ENCODE measurements at regions not wholly inside any gene's neighbourhood (a gene's known extent, or its start where the extent isn't known, plus 50 kb on each side); places are given as distances from the start of the nearest gene placed in this dataset.
A peak's percentile ranks its signal among the peaks of the same experiment; 100 is the strongest.

DNA sequence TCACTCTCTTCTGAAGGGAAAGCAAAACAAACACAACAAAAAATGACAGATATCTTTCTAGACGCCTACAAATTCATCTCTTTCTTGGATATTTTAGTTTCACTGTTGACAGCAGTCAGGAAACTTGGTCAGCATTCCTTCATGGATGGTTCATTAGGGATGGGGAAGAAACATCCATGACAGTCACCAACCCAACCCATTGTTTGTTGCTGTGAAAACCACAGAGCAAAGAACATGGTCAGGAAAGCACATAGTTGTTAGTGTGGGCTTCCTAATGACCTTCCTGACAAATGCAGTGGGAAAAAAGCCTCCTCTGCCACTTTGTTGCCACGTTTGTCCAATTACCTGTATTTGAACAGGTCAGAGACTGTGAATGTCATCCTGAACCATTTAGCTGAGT, 139.8 kb upstream of the SNX19 start:
- Histone ChIP-seq H3K4me3 (ENCODE audit: low read depth, low read length) (no peak overlapping the region), H3K27ac (ENCODE audit: extremely low read depth, low read depth, low read length) (no peak overlapping the region), H3K4me1 (ENCODE audit: control insufficient read depth, insufficient read depth, low read length) (no peaks in the 10 kb centered on the region), H3K9me3 (ENCODE audit: control insufficient read depth, insufficient read depth, low read depth, low read length) (no peaks in the 10 kb centered on the region), H3K36me3 (ENCODE audit: control insufficient read depth in 2 of 2, insufficient read depth in 1 of 2, low read length in 2 of 2) (no peaks in the 10 kb centered on the region)
- ChIA-PET CTCF (interaction anchor here (0.6 kb wide), 1 partner anchor 79 kb away, joined by 3 read pairs; no protein-coding TSS in a partner anchor), POLR2A (no interaction called here)
- TF ChIP-seq ZNF23 (tag by site-specific recombination; IDR thresholded peaks at IDR 0.05; ENCODE audit: borderline replicate concordance): no peak
- no peak for TF ChIP-seq WT1 (tag by site-specific recombination; IDR thresholded peaks at IDR 0.05)

DNA sequence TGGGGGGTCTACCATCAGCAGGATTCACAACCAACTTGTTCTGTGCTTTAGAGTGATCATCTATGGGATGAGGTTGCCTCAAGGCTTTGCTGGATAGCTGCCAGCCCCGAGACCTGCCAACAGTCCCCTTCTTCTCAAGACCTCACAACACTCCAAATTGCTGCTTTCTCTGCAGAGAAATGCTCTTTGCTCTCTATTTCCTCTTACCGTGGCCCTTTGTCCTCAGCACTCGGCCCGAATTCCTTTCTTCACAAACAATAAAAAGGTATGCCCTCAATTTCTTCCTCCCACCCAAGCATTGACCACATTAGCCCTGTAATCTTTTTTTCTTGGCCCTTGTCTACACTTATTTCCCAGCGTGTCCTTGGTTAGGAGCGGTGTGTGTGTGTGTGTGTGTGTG, 147.4 kb upstream of the SNX19 start:
- TF ChIP-seq SCRT1 (tag by site-specific recombination; IDR thresholded peaks at IDR 0.05; ENCODE audit: borderline replicate concordance) (no peak), SP7 (tag by site-specific recombination; IDR thresholded peaks at IDR 0.05) (no peak), ZBTB20 (tag by site-specific recombination; IDR thresholded peaks at IDR 0.05) (no peak), ZNF677 (tag by site-specific recombination; IDR thresholded peaks at IDR 0.05) (no peak), ZFP3 (tag by site-specific recombination; IDR thresholded peaks at IDR 0.05; ENCODE audit: low read depth) (no peak)
- Histone ChIP-seq H3K27ac (ENCODE audit: extremely low read depth, low read depth, low read length) (no peak overlapping the region), H3K4me1 (ENCODE audit: control insufficient read depth, insufficient read depth, low read length) (no peaks in the 10 kb centered on the region), H3K4me3 (ENCODE audit: low read depth, low read length) (no peak overlapping the region), H3K36me3 (ENCODE audit: control insufficient read depth in 2 of 2, insufficient read depth in 1 of 2, low read length in 2 of 2) (no peaks in the 10 kb centered on the region), H3K9me3 (ENCODE audit: control insufficient read depth, insufficient read depth, low read depth, low read length) (no peaks in the 10 kb centered on the region)
- POLR2A ChIA-PET: no interaction called here
- CTCF ChIA-PET: interaction anchor here (0.6 to 5.6 kb wide), 24 partner anchors 16 to 984 kb away, joined by 3 to 54 read pairs (median 5); no protein-coding TSS in a partner anchor

DNA sequence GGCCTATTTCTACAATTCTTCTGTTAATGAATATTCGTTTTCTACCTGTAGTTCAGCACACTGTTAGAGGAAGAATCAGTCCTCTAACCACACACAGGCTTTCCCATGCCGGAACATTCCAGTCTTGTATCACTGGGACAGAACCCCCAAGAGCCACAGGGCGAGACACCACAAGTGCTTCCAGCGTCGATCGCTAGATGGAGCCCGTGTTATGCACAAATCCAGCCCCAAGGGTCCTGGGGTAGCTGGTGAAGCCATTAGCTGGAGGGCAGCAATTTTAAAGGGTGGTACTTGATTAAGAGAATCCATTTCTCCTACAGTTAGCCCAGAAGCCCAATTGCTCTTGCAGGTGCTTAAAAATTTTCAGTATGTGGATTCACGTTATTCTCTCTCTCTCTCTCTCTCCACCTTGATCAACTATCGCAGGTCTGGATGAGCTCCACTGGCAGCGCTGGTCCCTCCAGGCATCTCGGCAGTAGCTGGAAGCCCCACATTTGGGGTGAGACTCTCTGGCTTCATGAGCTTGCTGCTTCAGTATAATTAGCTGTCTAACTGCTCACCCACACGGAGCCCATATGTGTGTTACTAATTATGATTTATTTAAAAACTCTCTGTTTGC, 148.2 kb upstream of the SNX19 start:
- H3K27ac ChIP-seq (ENCODE audit: extremely low read depth, low read depth, low read length): no peak overlapping the region
- no peaks in the 10 kb centered on the region for H3K4me1 ChIP-seq (ENCODE audit: control insufficient read depth, insufficient read depth, low read length)
- no peaks in the 10 kb centered on the region for H3K36me3 ChIP-seq (ENCODE audit: control insufficient read depth in 2 of 2, insufficient read depth in 1 of 2, low read length in 2 of 2)
- ChIA-PET CTCF (interaction anchor here (0.5 to 5.6 kb wide), 65 partner anchors 9 to 1056 kb away, joined by 3 to 54 read pairs (median 4); no protein-coding TSS in a partner anchor), POLR2A (no interaction called here)
- no peaks in the 10 kb centered on the region for H3K9me3 ChIP-seq (ENCODE audit: control insufficient read depth, insufficient read depth, low read depth, low read length)
- TF ChIP-seq, protein P1, sequence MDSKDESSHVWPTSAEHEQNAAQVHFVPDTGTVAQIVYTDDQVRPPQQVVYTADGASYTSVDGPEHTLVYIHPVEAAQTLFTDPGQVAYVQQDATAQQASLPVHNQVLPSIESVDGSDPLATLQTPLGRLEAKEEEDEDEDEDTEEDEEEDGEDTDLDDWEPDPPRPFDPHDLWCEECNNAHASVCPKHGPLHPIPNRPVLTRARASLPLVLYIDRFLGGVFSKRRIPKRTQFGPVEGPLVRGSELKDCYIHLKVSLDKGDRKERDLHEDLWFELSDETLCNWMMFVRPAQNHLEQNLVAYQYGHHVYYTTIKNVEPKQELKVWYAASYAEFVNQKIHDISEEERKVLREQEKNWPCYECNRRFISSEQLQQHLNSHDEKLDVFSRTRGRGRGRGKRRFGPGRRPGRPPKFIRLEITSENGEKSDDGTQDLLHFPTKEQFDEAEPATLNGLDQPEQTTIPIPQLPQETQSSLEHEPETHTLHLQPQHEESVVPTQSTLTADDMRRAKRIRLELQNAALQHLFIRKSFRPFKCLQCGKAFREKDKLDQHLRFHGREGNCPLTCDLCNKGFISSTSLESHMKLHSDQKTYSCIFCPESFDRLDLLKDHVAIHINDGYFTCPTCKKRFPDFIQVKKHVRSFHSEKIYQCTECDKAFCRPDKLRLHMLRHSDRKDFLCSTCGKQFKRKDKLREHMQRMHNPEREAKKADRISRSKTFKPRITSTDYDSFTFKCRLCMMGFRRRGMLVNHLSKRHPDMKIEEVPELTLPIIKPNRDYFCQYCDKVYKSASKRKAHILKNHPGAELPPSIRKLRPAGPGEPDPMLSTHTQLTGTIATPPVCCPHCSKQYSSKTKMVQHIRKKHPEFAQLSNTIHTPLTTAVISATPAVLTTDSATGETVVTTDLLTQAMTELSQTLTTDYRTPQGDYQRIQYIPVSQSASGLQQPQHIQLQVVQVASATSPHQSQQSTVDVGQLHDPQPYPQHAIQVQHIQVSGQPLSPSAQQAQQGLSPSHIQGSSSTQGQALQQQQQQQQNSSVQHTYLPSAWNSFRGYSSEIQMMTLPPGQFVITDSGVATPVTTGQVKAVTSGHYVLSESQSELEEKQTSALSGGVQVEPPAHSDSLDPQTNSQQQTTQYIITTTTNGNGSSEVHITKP (tag by site-specific recombination; IDR thresholded peaks at IDR 0.05): no peak
- TF ChIP-seq ZNF654 (tag by site-specific recombination; IDR thresholded peaks at IDR 0.05; ENCODE audit: low read depth): peak; percentile 65
- TF ChIP-seq ZNF585B (tag by site-specific recombination; IDR thresholded peaks at IDR 0.05): no peak
- H3K4me3 ChIP-seq (ENCODE audit: low read depth, low read length): no peak overlapping the region

DNA sequence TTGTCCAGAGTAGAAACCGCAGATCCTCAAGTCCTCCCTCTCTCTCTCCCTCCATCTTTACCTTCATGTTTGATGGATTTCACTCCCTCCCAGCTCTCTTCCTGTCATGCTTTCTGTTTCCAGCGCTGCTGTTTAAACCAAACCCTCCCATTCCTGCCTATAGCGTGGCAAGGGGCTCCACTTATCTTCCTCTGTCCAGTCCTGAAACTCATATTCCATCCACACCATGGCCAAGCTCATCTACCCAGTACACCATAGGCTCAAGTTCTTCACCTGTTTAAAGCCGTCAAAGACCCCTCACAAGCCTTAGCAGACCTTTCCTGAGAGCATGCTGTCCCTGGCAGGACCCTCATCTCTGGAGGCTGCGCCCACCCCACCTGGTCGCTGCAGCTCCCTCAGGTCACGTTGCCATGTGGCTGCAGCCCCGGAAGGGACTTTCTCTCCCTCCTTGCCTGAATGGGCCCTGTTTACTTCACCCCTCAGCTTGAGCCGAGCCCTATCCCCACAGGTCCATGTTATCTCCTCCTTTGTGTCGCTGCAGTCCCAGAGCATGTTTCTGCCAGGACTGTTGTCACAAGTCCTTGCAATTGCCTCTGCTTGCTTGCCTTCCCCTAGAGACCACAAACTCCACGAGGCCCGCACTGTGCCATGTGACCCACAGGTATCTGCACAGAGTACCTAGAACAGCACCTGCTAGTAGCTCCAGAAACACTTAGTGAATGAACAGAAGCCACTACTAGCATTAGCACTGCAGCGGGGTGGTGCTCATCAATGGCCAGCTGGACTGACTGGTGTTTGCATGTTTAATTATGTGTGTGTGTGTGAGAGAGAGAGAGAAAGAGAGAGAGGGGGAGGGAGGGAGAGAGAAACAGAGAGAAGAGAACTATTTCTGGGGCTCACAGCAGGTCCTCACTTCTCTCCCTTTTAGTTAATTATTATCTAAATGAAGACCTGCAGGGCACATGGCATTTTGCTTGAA, 149.4 kb upstream of the SNX19 start:
- Histone ChIP-seq H3K27ac (ENCODE audit: extremely low read depth, low read depth, low read length) (no peak overlapping the region), H3K36me3 (ENCODE audit: control insufficient read depth in 2 of 2, insufficient read depth in 1 of 2, low read length in 2 of 2) (no peaks in the 10 kb centered on the region), H3K4me1 (ENCODE audit: control insufficient read depth, insufficient read depth, low read length) (no peaks in the 10 kb centered on the region), H3K4me3 (ENCODE audit: low read depth, low read length) (no peak overlapping the region), H3K9me3 (ENCODE audit: control insufficient read depth, insufficient read depth, low read depth, low read length) (no peaks in the 10 kb centered on the region)
- CTCF ChIA-PET: interaction anchor here (0.5 to 5.6 kb wide), 32 partner anchors 8 to 613 kb away, joined by 3 to 54 read pairs (median 5); no protein-coding TSS in a partner anchor
- POLR2A ChIA-PET: no interaction called here
- TF ChIP-seq, protein P2, sequence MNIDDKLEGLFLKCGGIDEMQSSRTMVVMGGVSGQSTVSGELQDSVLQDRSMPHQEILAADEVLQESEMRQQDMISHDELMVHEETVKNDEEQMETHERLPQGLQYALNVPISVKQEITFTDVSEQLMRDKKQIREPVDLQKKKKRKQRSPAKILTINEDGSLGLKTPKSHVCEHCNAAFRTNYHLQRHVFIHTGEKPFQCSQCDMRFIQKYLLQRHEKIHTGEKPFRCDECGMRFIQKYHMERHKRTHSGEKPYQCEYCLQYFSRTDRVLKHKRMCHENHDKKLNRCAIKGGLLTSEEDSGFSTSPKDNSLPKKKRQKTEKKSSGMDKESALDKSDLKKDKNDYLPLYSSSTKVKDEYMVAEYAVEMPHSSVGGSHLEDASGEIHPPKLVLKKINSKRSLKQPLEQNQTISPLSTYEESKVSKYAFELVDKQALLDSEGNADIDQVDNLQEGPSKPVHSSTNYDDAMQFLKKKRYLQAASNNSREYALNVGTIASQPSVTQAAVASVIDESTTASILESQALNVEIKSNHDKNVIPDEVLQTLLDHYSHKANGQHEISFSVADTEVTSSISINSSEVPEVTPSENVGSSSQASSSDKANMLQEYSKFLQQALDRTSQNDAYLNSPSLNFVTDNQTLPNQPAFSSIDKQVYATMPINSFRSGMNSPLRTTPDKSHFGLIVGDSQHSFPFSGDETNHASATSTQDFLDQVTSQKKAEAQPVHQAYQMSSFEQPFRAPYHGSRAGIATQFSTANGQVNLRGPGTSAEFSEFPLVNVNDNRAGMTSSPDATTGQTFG (tag by site-specific recombination; IDR thresholded peaks at IDR 0.05; ENCODE audit: borderline replicate concordance): no peak
- no peak for TF ChIP-seq ZNF548 (tag by site-specific recombination; IDR thresholded peaks at IDR 0.05)
- TF ChIP-seq ZNF837 (tag by site-specific recombination; IDR thresholded peaks at IDR 0.05): no peak
- TF ChIP-seq ZNF514 (tag by site-specific recombination; IDR thresholded peaks at IDR 0.05): no peak
- TF ChIP-seq ZNF221 (tag by site-specific recombination; IDR thresholded peaks at IDR 0.05; ENCODE audit: borderline replicate concordance): no peak
- no peak for TF ChIP-seq KLF10 (tag by site-specific recombination; IDR thresholded peaks at IDR 0.05)
- no peak for TF ChIP-seq YY1 (tag by site-specific recombination; IDR thresholded peaks at IDR 0.05)
- no peak for TF ChIP-seq ZSCAN23 (tag by site-specific recombination; IDR thresholded peaks at IDR 0.05)
- TF ChIP-seq ZNF654 (tag by site-specific recombination; IDR thresholded peaks at IDR 0.05; ENCODE audit: low read depth): no peak
- TF ChIP-seq HOXA7 (CRISPR knock-in tag; IDR thresholded peaks at IDR 0.05; ENCODE audit: borderline replicate concordance): no peak

All from HEK293 (cell line).